Hematopoietic multipotent progenitor cell treated with erythropoietin and hydrocortisone succinate and interleukin-3 and kit ligand, for 4 days (in vitro differentiated cells): ENCODE measurements at regions not wholly inside any gene's neighbourhood (a gene's known extent, or its start where the extent isn't known, plus 50 kb on each side); places are given as distances from the start of the nearest gene placed in this dataset.
A peak's percentile ranks its signal among the peaks of the same experiment; 100 is the strongest.

Source experiments
- DNase-seq: peaks from one replicate; pipeline ENCODE4 v3.0.0-alpha.2; 2015

DNA sequence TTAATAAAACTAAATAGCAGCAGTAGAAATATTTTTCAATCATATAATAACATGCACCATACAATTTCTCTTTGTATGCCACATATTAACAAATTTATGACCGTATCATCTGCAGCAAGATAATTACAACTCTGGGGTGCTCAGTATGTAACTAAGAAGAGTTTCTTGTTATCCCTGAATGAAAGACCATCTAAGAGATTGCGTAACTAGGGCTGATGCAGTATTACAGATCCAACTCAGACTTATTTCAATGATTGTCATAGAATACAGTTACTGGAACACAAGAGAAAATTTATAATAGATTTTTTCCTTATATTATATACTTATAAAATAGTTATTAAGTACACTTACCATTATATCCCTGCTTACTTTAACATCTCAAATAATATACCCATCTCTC is 305.1 kb downstream of the SLITRK1 start:
- no peak for DNase-seq

DNA sequence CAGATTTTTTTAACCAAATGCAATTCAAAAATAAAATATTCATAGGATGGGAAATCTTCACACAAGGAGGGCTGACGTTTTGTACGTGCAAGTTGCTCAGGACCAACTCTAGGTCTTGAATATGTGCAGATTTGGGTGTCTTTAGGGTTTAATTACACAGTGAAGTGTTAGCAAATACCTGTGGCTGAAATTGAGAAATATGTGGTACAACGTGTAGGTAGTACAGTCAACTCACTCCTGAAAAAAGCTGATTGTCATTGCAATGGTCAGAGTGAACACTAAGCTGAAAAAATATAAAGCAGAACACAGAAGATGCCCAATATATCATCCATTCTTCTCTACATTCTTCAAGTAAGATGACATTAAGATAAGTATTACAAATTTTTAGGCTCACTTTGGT is 314.3 kb downstream of the SLITRK1 start:
- no peak for DNase-seq

DNA sequence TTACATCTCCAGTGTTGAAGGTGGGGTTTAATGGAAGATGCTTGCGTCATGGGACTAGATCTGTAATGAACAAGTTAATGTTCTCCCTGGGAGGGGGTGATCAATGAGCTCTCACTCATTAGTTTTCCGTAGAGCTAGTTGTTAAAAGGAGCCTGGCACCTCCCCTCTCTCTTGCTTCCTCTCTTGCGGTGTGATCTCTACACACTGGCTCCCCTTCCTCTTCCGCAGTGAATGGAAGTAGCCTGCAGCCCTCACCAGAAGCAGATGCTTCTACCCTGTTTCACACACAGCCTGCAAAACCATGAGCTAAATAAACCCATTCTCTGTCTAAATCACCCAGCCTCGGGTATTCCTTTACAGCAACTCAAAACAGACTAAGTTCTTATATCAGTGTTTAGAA is 318.8 kb downstream of the SLITRK1 start:
- no peak for DNase-seq

DNA sequence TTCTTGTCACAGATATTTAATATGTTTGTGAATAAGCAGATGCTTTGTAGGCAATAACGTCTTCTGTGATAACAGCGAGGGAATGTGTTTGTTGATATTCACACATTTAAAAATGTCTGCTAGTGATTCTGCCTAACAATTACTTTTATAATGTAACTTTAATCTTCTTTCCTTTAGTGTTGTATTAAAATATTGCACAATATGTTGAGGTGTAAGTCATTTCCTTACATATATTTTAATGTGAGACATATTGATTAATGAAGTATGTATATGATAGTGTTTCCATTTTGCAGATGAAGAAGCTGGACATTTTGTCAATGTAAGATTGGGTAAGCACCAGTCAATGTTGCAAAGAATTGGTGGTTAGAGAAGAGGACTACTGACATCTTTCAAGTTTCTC is 324.4 kb downstream of the SLITRK1 start:
- no peak for DNase-seq

DNA sequence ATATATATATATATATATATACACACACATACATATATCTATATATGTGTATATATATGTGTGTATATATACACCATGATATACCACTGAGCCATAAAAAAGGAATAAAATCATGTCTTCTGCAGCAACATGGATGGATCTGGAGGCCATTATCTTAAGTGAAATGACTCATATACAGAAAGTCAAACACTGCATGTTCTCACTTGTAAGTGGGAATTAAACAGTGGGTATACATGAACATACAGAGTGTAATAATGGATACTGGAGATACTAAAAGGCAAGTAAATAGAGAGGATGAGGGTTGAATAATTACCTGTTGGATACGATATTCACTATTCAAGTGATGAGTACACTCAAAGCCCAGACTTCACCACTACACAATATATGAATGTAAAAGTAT is 332.6 kb downstream of the SLITRK1 start:
- DNase-seq, result no peak

DNA sequence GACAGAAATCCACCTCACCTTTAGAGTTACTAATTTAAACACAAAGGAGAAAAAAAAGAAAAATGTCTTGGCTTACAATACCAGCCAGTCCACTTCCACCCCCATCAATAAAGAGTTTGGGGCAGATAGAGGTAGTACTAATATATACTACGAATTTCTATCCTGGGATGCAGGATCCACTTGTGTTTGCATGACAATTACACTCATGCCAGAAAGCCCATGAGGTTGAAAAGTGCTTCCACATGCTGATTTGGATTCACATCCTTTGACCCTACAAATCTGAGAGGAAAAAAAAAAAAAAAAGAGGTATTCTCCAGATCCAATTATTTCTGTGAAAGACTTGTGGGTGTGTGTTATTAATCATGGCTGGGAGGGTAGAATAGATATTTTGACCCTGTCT is 335.2 kb downstream of the SLITRK1 start:
- no peak for DNase-seq

DNA sequence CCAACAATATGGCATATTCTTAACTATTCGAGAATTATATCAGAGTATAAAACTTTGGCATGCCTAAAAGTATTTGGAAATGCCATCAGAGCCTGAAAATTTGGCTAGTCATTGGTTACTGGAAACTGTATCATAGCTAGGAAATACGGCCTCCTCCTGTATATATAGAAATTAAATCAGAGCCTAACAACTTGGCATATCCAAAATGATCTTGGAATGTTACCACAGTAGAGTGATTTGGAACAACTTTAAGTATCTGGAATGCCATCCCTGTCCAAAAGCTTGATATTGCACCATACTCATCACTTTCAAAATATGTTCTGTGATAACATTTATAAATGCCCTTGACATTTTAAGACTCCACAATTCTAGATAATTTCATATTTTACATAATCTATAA is 335.8 kb downstream of the SLITRK1 start:
- no peak for DNase-seq

DNA sequence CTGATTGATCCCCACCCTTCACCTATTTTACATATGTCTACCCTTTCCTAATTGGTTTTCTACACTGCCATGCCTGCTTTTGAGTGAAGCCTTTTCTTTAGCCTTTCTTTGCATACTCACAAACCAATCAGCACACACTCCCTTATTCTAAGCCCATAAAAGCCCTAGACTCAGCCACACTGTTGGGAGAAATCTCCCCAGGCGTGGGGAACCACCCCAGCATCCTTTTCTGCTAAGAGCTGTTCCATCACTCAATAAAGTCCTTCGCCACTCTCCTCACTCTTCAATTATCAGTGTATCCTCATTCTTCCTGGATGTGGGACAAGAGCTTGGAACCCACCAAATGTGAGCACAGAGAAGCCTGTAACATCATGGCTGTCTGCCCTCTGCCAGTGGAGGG is 343.6 kb downstream of the SLITRK1 start:
- no peak for DNase-seq

DNA sequence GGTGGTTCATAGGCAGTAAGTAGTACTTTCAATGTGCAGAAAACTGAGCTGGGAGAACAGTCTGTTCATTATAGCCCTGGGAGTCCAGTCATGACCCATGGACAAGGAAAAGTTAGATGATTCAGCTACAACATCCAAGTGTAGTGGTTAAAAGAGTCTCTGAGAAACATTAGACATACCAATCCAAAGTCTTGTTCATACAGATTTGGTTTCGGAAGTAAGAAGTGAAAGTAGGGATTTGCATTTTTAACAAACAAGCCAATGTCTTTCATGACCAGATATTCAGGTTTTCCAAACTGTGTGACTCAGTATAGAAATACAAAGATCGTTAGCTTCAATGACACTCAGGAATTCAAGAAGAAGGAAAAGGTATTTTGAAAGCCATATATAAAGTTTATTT is 345.3 kb downstream of the SLITRK1 start:
- DNase-seq, result no peak

DNA sequence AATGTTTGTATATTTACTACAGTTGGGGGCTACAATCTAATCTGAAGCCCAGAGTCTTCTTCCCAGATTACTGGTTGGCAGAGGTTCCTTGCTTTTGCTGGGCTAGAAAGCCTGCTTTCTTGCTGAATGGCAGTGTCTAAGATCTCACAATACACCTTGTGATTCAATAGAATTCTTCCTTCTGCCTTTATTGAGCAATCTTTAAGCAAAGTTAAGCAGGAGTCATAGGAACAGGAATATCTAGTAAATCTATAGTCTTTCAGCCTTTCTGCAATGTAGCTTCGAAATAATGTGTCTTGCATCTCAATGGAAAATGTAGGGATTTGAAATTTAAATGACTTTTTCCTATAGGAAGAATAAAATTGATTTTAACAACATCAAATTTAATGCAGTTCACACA is 346.1 kb downstream of the SLITRK1 start:
- no peak for DNase-seq

DNA sequence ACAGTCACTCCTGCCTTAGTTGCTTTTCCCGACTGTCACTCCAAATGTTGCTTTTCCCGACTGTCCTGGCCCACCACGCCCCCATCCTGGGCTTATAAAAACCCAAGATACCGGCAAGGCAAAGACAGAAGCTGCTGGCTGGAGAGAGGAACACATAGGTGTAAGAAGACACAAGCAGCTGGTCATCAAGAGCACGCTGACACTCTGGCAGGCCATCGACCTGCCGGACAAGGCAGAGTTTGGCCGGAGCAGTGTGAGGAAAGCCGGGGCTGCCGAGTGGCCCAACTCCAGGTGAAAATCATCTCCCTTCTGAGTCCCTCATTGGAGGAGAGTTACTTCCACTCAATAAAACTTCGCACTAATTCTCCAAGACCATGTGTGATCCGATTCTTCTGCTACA is 349.5 kb downstream of the SLITRK1 start:
- no peak for DNase-seq

DNA sequence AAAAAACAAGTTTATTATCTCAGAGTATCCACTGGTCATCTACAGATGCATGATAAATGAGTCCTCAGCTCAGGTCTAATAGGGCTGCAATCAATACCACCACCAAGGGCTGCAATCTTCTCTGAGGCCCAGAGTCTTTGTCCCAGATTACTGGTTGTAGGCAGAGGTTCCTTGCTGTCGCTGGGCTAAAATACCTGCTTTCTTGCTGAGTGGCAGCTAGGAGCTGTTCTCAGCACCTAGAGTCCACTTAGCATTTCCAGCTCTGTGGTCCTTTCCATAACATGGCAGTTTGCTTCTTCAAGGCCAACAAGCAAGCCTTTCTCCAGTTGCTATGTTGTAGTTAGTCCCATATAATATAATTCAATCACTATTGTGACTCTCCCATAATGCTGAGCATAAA is 351.3 kb downstream of the SLITRK1 start:
- no peak for DNase-seq

DNA sequence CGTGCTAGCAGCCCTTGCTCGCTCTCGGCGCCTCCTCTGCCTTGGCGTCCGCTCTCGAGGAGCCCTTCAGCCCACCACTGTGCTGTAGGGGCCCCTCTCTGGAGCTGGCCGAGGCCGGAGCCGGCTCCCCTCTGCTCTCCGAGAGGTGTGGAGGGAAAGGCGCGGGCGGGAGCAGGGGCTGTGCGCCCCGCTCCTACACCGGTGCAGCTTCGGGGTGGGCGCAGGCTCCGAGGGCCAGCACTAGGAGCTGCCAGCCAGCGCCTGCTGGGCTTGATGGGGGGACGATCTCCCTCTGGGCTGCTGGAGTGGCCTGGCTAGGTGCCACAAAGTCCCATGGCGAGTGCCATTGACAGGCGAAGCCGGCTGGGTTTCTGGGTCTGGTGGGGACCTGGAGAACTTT is 365.5 kb downstream of the SLITRK1 start:
- DNase-seq, result no peak

DNA sequence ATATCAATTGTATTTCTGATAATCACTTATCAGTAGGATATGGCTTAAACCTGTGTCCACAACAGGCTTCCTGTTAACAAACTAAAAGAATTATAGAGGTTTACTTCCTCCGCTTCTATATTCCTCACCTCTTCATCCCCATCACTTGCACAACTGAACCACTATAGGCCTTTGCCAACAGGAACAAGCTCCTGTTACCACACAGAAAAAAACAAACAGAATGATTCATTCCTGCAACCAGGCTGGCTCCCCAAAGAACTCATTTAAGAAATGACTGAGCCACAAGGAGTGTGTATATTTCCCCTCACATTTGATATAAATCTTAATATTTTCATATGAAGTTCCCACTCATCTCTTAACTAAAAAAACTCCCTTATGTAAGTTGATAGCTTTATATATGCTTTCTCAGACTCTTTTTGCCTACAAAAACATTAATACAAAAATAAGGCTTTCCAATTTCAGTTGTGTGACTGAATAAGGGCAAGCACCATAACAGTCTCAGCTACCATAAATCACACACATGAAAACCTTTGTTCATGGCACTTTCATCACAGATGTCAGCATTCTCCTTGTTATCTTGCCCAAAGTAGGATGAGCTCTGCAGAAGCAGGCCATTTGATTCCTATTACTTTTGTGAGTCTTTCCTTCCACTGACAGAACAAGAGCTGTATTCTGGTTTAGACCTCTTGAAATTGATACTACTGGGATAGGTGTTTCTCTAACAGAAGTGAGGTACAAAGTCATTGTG is 366.8 kb downstream of the SLITRK1 start:
- DNase-seq, result peak; percentile 9

DNA sequence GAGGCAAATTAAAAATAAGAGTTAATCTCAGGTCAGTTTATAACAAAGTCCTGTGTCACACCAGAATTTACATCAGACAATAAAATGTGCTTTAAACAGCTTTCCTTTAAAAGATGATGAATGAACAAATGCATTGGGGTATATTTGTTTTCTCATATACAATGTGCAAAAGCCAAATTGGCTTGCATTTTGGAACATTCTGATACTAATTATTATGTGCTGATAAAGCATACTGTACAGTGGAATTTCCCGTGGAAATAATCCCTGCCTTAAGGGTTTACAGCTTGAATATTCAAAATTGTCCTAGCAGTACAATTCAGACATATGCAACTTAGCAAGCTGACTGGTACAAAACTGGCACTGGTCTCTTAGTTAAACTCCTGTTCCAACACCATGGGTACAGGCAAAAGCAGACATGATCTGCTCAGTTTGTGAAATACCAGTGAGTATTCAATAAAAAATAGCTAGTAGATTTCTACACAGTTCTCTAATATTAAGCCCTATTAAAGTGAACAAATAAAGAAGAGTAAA is 373.4 kb downstream of the SLITRK1 start:
- no peak for DNase-seq

DNA sequence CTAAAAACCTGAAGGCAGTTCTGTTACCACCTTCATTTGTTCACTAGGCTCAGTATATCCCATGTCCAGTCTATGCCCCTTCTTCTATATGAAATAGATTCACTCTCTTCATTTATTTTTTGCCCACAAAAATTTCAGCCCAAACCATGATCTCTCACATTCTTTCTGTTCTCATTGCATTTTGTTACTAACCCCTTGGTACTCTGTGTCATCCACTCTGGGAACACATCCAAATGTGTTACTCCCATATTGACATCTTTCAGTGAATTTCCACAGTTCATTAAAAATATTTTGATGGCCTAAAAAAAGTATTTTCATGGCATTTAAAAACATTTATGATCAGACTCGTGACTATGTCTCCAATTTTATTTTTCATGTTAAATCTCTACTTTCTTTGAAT is 378.9 kb downstream of the SLITRK1 start:
- no peak for DNase-seq

DNA sequence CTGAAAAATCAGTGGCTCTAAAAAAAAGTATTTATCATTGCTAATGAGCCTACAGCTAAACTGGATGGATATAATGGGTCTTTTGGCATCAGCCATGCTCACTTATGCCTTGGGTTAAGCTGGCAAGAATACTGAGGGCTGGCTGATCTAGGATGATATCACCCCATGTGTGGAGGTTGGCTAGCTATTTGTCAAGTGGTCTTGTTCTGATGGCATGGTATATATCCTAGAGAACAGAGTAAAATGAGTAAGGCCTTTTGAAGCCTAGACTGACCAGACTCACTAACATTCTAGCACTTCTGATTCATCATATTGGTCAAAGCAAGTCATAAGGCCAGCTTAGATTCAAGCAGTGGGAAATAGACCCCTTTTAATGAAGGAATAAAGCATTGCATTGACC is 383.0 kb downstream of the SLITRK1 start:
- DNase-seq, result no peak

DNA sequence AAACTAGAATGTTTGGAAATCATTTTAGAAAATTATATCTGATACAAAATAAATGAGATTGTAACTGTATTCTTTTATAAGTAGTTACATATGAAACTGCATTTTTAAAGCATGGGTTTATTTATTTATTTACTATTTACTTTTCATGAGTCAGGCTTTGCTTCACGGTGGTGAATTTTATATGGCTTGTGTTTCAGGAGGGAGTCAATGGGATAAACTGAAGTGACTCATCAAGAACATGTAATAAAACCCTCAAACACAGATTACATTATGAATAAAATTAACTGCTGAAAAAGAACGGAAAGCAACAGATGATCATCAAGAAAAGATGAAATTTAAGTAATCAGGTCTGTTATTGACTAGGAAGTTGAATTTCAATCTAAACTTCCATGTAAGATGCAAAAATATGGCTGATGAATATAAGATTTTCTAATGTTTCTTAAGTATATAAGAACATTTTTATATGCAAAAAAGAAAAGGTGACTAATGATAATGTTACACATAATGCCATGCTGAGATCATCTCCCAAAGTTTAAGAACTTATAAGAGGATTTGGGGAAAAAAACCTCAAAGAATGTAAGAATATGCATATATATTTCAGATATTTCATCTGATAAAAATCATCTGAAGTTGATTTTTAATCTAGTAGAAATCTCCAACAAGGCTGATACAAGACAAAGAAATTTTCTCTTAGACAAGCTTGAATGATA is 383.6 kb downstream of the SLITRK1 start:
- DNase-seq, result no peak

DNA sequence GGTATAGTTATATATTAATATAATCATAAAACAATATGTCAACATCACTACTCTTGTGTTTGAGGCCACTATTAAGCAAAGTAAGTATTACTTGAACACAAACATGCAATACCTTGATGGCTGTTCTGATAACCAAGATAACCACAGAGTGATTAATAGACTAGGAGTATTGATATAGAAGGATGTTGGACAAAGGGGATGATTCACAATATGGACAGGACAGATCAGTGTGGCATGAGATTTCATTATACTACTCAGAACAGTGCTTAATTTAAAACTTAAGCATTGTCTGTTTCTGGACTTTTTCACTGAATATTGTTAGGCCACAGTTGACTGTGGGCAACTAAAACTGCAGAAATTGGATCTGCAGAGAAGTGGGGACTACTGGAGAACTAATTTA is 384.2 kb downstream of the SLITRK1 start:
- DNase-seq, result no peak

DNA sequence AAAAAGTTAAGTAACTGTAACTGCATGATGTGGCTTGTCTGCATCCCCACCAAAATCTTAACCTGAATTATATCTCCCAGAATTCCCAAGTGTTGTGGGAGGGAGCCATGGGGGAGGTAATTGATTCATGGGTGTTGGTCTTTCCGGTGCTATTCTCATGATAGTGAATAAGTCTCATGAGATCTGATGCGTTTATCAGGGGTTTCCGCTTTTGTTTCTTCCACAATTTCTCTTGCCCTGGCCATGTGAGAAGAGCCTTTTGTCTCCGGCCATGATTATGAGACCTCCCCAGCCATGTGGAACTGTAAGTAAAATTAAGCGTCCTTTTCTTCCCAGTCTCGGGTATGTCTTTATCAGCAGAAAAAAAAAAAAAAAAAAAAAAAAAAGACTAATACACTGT is 385.8 kb downstream of the SLITRK1 start:
- no peak for DNase-seq

DNA sequence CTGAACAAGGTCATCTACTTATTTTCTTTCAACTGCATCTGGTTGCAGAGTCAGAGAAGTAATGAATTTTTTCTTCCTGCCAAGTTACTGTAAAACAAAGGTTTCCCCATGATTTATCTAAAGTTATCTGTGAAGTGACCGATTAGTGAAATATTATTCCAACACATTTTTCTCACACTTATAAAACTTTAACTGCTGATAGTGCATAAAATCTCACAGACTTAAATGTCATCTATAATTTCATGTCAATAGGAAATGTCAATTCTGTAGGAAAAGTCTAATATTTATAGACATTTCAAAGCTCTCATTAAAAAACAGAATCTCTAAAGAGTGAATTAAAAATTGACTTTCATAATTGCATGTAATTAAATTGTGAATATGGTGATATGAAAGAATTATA is 397.2 kb downstream of the SLITRK1 start:
- DNase-seq, result no peak

DNA sequence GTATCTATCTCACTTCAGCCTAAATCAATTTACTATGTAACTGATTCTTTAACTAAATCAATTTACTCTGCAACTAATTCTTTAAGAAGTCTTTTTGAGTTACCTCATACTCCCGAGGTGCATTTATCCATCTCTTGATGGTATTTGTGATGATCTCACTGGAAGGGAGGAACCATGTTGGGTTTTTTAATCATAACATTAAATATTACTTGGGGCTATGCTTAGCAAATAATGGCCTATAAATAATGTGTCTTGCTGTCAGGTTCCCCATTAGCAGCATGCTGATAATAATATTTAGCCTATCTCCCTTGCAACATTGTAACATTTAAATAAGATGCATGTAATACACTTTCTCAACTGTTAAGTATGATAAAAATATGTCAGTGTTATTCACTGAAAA is 411.3 kb downstream of the SLITRK1 start:
- no peak for DNase-seq

DNA sequence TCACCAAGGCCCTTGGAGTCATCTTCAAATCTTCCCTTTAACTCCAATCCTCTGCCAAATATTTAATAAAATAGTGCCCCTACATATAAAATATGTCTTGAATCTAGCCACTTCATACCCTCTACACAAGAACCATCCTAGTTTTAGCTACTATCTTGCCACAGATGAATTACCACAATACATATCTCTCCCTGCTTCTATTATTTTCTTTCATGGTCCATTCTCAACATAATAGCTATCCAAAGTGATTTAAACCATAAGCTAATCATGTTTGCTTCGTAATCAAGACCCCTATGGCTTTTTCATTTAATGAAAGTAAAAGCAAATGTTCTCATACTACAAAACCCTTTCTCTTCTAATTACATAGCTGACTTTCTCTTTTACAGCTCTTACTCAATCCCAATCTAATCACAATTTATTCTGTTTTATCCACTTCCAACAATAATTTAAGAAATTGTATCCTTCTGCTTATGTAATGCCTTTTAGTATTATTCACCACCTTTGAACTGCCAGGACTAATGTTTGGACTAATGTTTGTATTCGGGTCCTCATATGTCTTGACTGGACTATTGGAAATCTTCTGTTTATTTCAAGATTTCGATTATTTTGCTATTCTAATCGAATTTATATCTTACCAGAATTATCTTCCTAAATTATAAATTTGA is 412.0 kb downstream of the SLITRK1 start:
- DNase-seq, result no peak

DNA sequence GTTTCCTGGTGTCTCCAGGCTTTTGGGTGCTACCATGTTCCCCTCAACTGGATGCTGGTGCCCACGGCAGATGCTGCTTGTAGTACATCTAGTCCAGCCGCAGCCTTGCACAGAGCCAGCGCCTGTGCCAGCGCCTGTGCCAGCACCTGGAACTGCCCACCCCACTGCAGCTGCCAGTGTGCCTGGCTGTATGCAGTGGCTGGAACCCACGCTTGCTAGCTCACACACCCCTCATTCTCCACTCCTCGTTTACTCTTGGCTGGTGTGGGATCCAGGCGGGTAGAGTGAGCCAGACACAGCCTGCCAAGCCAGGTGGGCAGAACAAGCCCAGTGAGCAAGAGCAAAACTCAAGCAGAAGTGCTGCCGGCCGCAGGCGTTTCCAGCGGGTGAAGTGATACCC is 428.6 kb downstream of the SLITRK1 start:
- no peak for DNase-seq
